ENCODE measurements at regions not wholly inside any gene's neighbourhood (a gene's known extent, or its start where the extent isn't known, plus 50 kb on each side); places are given as distances from the start of the nearest gene placed in this dataset.
"Not testable (repeated sequence)": the region's sequence is repeated elsewhere in the genome, so short reads cannot be mapped to it uniquely, and the experiment has no call there.

GRCh38 chr21:10367586-10367985 is 153.8 kb upstream of the TPTE start:
- CTCF ChIA-PET (ENCODE audit: partially characterized antibody); H3K27ac ChIP-seq (ENCODE audit: low read depth, low read length); FAIRE-seq; H3K79me2 ChIP-seq (ENCODE audit: control insufficient read depth in 1 of 2, insufficient read depth in 2 of 2, low read length in 2 of 2); H2BK12ac ChIP-seq (ENCODE audit: low read depth, low read length); H3K23me2 ChIP-seq (ENCODE audit: low read depth, low read length); H2BK20ac ChIP-seq (ENCODE audit: low read length); H4K5ac ChIP-seq (ENCODE audit: insufficient read length, low read depth, low read length); H2BK15ac ChIP-seq (ENCODE audit: low read length); H3K79me1 ChIP-seq (ENCODE audit: low read depth, low read length); POLR2A ChIA-PET (ENCODE audit: partially characterized antibody); H4K8ac ChIP-seq (ENCODE audit: extremely low read depth, insufficient read depth, low read length); H3K4me1 ChIP-seq (replicated peaks in 1 of 4; ENCODE audit: control insufficient read depth in 3 of 4, insufficient read depth in 4 of 4, low read length in 3 of 4); DNase-seq (ENCODE audit: low read depth in 1 of 2, low spot score in 2 of 2); H3K4me2 ChIP-seq (ENCODE audit: insufficient read depth in 1 of 2, low read depth in 2 of 2, low read length in 2 of 2); H3K56ac ChIP-seq (replicated peaks; ENCODE audit: insufficient read length, low read depth, low read length); H3K18ac ChIP-seq (ENCODE audit: extremely low read depth, low read length); H3K36me3 ChIP-seq (ENCODE audit: control insufficient read depth in 2 of 4, insufficient read depth in 4 of 4, low read length in 3 of 4); H2AK5ac ChIP-seq (ENCODE audit: low read depth, low read length); H4K20me1 ChIP-seq (replicated peaks in 1 of 2; ENCODE audit: control insufficient read depth in 1 of 2, insufficient read depth in 2 of 2, low read length in 2 of 2); H4K91ac ChIP-seq (replicated peaks; ENCODE audit: insufficient read length, low read length); H3K9ac ChIP-seq (replicated peaks in 1 of 4; ENCODE audit: extremely low read depth in 1 of 4, low read depth in 3 of 4, low read length in 3 of 4); H2BK120ac ChIP-seq (replicated peaks; ENCODE audit: low read depth, low read length); H2BK5ac ChIP-seq (ENCODE audit: low read depth, low read length); H3K4me3 ChIP-seq (ENCODE audit: extremely low read depth in 1 of 4, insufficient read depth in 2 of 4, low read depth in 3 of 4, low read length in 4 of 4); H3K14ac ChIP-seq (ENCODE audit: insufficient read length); H3K23ac ChIP-seq (ENCODE audit: insufficient read length); H2AFZ ChIP-seq (ENCODE audit: low read length); H3K4ac ChIP-seq (replicated peaks; ENCODE audit: insufficient read length, low read depth, low read length); H3K27me3 ChIP-seq (replicated peaks in 1 of 4; ENCODE audit: control insufficient read depth in 3 of 4, extremely low read depth in 1 of 4, insufficient read depth in 3 of 4, low read length in 3 of 4): not testable (repeated sequence)
- peaks cover 18 to 29% of the 10 kb centered on the region in 2 experiments for H3K9me3 ChIP-seq (ENCODE audit: insufficient read depth in 2 of 2, low read depth in 1 of 2, low read length in 1 of 2)
- 73% methylated on average over 7 of the region's 8 CpGs; no CpG with 5 or more reads in 1 of the 2 experiments for WGBS, 2 experiments (ENCODE audit: extremely low coverage in 1 of 2, insufficient coverage in 1 of 2, insufficient read length in 1 of 2, insufficient replicate concordance in 2 of 2, low coverage in 1 of 2, low lambda C conversion rate in 2 of 2, missing lambda C conversion rate in 1 of 2)

- H3K9ac ChIP-seq (replicated peaks in 1 of 4; ENCODE audit: extremely low read depth in 1 of 4, low read depth in 3 of 4, low read length in 3 of 4); POLR2A ChIA-PET (ENCODE audit: partially characterized antibody); DNase-seq (ENCODE audit: low read depth in 1 of 2, low spot score in 2 of 2); H2BK15ac ChIP-seq (ENCODE audit: low read length); H3K79me1 ChIP-seq (ENCODE audit: low read depth, low read length); H4K5ac ChIP-seq (ENCODE audit: insufficient read length, low read depth, low read length); H4K8ac ChIP-seq (ENCODE audit: extremely low read depth, insufficient read depth, low read length); FAIRE-seq; H2AFZ ChIP-seq (ENCODE audit: low read length); H3K36me3 ChIP-seq (ENCODE audit: control insufficient read depth in 2 of 4, insufficient read depth in 4 of 4, low read length in 3 of 4); H3K23me2 ChIP-seq (ENCODE audit: low read depth, low read length); H2BK12ac ChIP-seq (ENCODE audit: low read depth, low read length); H3K4me3 ChIP-seq (ENCODE audit: extremely low read depth in 1 of 4, insufficient read depth in 2 of 4, low read depth in 3 of 4, low read length in 4 of 4); H3K4me2 ChIP-seq (ENCODE audit: insufficient read depth in 1 of 2, low read depth in 2 of 2, low read length in 2 of 2); H3K27me3 ChIP-seq (replicated peaks in 1 of 4; ENCODE audit: control insufficient read depth in 3 of 4, extremely low read depth in 1 of 4, insufficient read depth in 3 of 4, low read length in 3 of 4); H4K91ac ChIP-seq (replicated peaks; ENCODE audit: insufficient read length, low read length); H3K79me2 ChIP-seq (ENCODE audit: control insufficient read depth in 1 of 2, insufficient read depth in 2 of 2, low read length in 2 of 2); H3K4me1 ChIP-seq (replicated peaks in 1 of 4; ENCODE audit: control insufficient read depth in 3 of 4, insufficient read depth in 4 of 4, low read length in 3 of 4); H3K23ac ChIP-seq (ENCODE audit: insufficient read length); H4K20me1 ChIP-seq (replicated peaks in 1 of 2; ENCODE audit: control insufficient read depth in 1 of 2, insufficient read depth in 2 of 2, low read length in 2 of 2); H2BK120ac ChIP-seq (replicated peaks; ENCODE audit: low read depth, low read length); H2BK20ac ChIP-seq (ENCODE audit: low read length); H3K56ac ChIP-seq (replicated peaks; ENCODE audit: insufficient read length, low read depth, low read length); H3K18ac ChIP-seq (ENCODE audit: extremely low read depth, low read length); H2AK5ac ChIP-seq (ENCODE audit: low read depth, low read length); H3K27ac ChIP-seq (ENCODE audit: low read depth, low read length); H3K14ac ChIP-seq (ENCODE audit: insufficient read length); H2BK5ac ChIP-seq (ENCODE audit: low read depth, low read length); H3K4ac ChIP-seq (replicated peaks; ENCODE audit: insufficient read length, low read depth, low read length); CTCF ChIA-PET (ENCODE audit: partially characterized antibody): not testable (repeated sequence)
- WGBS, 2 experiments (ENCODE audit: extremely low coverage in 1 of 2, insufficient coverage in 1 of 2, insufficient read length in 1 of 2, insufficient replicate concordance in 2 of 2, low coverage in 1 of 2, low lambda C conversion rate in 2 of 2, missing lambda C conversion rate in 1 of 2) = 81% methylated on average over 16 of the region's 16 CpGs; no CpG with 5 or more reads in 1 of the 2 experiments
- peaks cover 20 to 29% of the 10 kb centered on the region in 2 experiments for H3K9me3 ChIP-seq (ENCODE audit: insufficient read depth in 2 of 2, low read depth in 1 of 2, low read length in 1 of 2)
Measured at GRCh38 chr21:10368323-10368798, 153.0 kb upstream of the TPTE start.

All from H1 (cell line).